ENCODE measurements at regions not wholly inside any gene's neighbourhood (a gene's known extent, or its start where the extent isn't known, plus 50 kb on each side); places are given as distances from the start of the nearest gene placed in this dataset.

DNA sequence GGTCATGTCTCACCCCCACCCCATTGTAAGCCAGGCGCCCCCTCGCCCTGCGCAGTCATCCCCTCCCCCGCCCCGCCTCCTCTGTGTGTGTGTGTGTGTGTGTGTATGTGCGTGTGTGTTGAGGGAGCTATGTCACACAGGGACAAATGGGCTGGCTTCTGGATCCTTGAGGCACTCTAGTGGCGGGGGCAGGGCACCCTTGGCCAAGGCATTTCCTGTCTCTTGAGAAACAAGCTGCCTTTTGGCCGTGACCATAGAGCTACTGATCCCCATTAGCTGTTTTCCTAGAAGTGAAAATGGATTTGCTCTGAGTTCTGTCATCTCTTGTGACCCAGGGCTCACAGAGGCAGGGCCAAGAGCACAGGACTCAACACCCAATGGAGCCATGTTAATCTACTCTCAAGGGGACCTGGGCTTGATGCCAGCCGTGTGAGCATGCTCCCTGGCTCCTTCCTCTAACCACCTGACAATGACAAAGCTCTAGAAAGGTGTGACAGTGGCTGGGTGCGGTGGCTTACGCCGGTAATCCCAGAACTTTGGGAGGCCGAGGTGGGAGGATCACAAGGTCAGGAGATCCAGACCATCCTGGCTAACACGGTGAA, 162.5 kb upstream of the BCOR start:
- no peak for TF ChIP-seq POLR2A (IDR thresholded peaks at IDR 0.05)
- TF ChIP-seq, protein P1, sequence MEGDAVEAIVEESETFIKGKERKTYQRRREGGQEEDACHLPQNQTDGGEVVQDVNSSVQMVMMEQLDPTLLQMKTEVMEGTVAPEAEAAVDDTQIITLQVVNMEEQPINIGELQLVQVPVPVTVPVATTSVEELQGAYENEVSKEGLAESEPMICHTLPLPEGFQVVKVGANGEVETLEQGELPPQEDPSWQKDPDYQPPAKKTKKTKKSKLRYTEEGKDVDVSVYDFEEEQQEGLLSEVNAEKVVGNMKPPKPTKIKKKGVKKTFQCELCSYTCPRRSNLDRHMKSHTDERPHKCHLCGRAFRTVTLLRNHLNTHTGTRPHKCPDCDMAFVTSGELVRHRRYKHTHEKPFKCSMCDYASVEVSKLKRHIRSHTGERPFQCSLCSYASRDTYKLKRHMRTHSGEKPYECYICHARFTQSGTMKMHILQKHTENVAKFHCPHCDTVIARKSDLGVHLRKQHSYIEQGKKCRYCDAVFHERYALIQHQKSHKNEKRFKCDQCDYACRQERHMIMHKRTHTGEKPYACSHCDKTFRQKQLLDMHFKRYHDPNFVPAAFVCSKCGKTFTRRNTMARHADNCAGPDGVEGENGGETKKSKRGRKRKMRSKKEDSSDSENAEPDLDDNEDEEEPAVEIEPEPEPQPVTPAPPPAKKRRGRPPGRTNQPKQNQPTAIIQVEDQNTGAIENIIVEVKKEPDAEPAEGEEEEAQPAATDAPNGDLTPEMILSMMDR (IDR thresholded peaks at IDR 0.05) = no peak
